ENCODE measurements at regions not wholly inside any gene's neighbourhood (a gene's known extent, or its start where the extent isn't known, plus 50 kb on each side); places are given as distances from the start of the nearest gene placed in this dataset.

- no peak for DNase-seq (ENCODE audit: low read depth)
- in situ Hi-C loops (cut with HindIII; ENCODE audit: low pct_unique_long_range_greater_than_20kb, low sequenced_read_pairs): no loop called here
Observed at GRCh38 chr12:89020121-89020480, 332.2 kb downstream of the DUSP6 start.

- peak; percentile 73 for DNase-seq (ENCODE audit: low read depth)
- in situ Hi-C loops (cut with HindIII; ENCODE audit: low pct_unique_long_range_greater_than_20kb, low sequenced_read_pairs): no loop called here
Observed at GRCh38 chr12:89019439-89020120, 332.7 kb downstream of the DUSP6 start.

- in situ Hi-C loops (cut with HindIII; ENCODE audit: low pct_unique_long_range_greater_than_20kb, low sequenced_read_pairs): no loop called here
- DNase-seq (ENCODE audit: low read depth): peak; percentile 60
Observed at GRCh38 chr12:89016970-89017778, 335.1 kb downstream of the DUSP6 start.

- DNase-seq (ENCODE audit: low read depth): no peak
- in situ Hi-C loops (cut with HindIII; ENCODE audit: low pct_unique_long_range_greater_than_20kb, low sequenced_read_pairs): no loop called here
Observed at GRCh38 chr12:89015419-89015818, 336.9 kb downstream of the DUSP6 start.

GRCh38 chr12:88998421-88998820 is 353.9 kb downstream of the DUSP6 start:
- no peak for DNase-seq (ENCODE audit: low read depth)
- in situ Hi-C loops (cut with HindIII; ENCODE audit: low pct_unique_long_range_greater_than_20kb, low sequenced_read_pairs): no loop called here

- no peak for DNase-seq (ENCODE audit: low read depth)
- in situ Hi-C loops (cut with HindIII; ENCODE audit: low pct_unique_long_range_greater_than_20kb, low sequenced_read_pairs): no loop called here
Observed at GRCh38 chr12:88996200-88996788, 356.0 kb downstream of the DUSP6 start.

- in situ Hi-C loops (cut with HindIII; ENCODE audit: low pct_unique_long_range_greater_than_20kb, low sequenced_read_pairs): no loop called here
- no peak for DNase-seq (ENCODE audit: low read depth)
Observed at GRCh38 chr12:88994971-88995370, 357.3 kb downstream of the DUSP6 start.

- in situ Hi-C loops (cut with HindIII; ENCODE audit: low pct_unique_long_range_greater_than_20kb, low sequenced_read_pairs): no loop called here
- DNase-seq (ENCODE audit: low read depth): no peak
Observed at GRCh38 chr12:88994537-88994936, 357.8 kb downstream of the DUSP6 start.

- in situ Hi-C loops (cut with HindIII; ENCODE audit: low pct_unique_long_range_greater_than_20kb, low sequenced_read_pairs): no loop called here
Observed at GRCh38 chr12:88993651-88994050, 358.6 kb downstream of the DUSP6 start.

GRCh38 chr12:88986056-88986455 is 366.2 kb downstream of the DUSP6 start:
- in situ Hi-C loops (cut with HindIII; ENCODE audit: low pct_unique_long_range_greater_than_20kb, low sequenced_read_pairs): no loop called here
- DNase-seq (ENCODE audit: low read depth): no peak

More at GRCh38 chr12:88993651-88994050, 358.6 kb downstream of the DUSP6 start:
- peak; percentile 53 for DNase-seq (ENCODE audit: low read depth)

- DNase-seq (ENCODE audit: low read depth): no peak
- in situ Hi-C loops (cut with HindIII; ENCODE audit: low pct_unique_long_range_greater_than_20kb, low sequenced_read_pairs): no loop called here
Observed at GRCh38 chr12:88985631-88986030, 366.7 kb downstream of the DUSP6 start.

- in situ Hi-C loops (cut with HindIII; ENCODE audit: low pct_unique_long_range_greater_than_20kb, low sequenced_read_pairs): no loop called here
- no peak for DNase-seq (ENCODE audit: low read depth)
Observed at GRCh38 chr12:88985011-88985410, 367.3 kb downstream of the DUSP6 start.

- in situ Hi-C loops (cut with HindIII; ENCODE audit: low pct_unique_long_range_greater_than_20kb, low sequenced_read_pairs): no loop called here
- DNase-seq (ENCODE audit: low read depth): no peak
Observed at GRCh38 chr12:88982694-88983093, 369.6 kb downstream of the DUSP6 start.

- no peak for DNase-seq (ENCODE audit: low read depth)
- in situ Hi-C loops (cut with HindIII; ENCODE audit: low pct_unique_long_range_greater_than_20kb, low sequenced_read_pairs): no loop called here
Observed at GRCh38 chr12:88977115-88977514, 375.2 kb downstream of the DUSP6 start.

- no peak for DNase-seq (ENCODE audit: low read depth)
- in situ Hi-C loops (cut with HindIII; ENCODE audit: low pct_unique_long_range_greater_than_20kb, low sequenced_read_pairs): no loop called here
Observed at GRCh38 chr12:88973998-88974397, 378.3 kb downstream of the DUSP6 start.

GRCh38 chr12:88970740-88971139 is 381.6 kb downstream of the DUSP6 start:
- DNase-seq (ENCODE audit: low read depth): no peak
- in situ Hi-C loops (cut with HindIII; ENCODE audit: low pct_unique_long_range_greater_than_20kb, low sequenced_read_pairs): no loop called here

- in situ Hi-C loops (cut with HindIII; ENCODE audit: low pct_unique_long_range_greater_than_20kb, low sequenced_read_pairs): no loop called here
- no peak for DNase-seq (ENCODE audit: low read depth)
Observed at GRCh38 chr12:88969127-88969526, 383.2 kb downstream of the DUSP6 start.

- no peak for DNase-seq (ENCODE audit: low read depth)
- in situ Hi-C loops (cut with HindIII; ENCODE audit: low pct_unique_long_range_greater_than_20kb, low sequenced_read_pairs): no loop called here
Observed at GRCh38 chr12:88960213-88960878, 380.1 kb upstream of the KITLG start.

GRCh38 chr12:88958946-88959345 is 378.7 kb upstream of the KITLG start:
- DNase-seq (ENCODE audit: low read depth): no peak
- in situ Hi-C loops (cut with HindIII; ENCODE audit: low pct_unique_long_range_greater_than_20kb, low sequenced_read_pairs): no loop called here
